ENCODE measurements at regions not wholly inside any gene's neighbourhood (a gene's known extent, or its start where the extent isn't known, plus 50 kb on each side); places are given as distances from the start of the nearest gene placed in this dataset.

- no peak for FAIRE-seq
Observed at GRCh38 chrX:40156470-40157227, 58.9 kb upstream of the BCOR start.

- no peak for FAIRE-seq
Observed at GRCh38 chrX:40155589-40156469, 58.1 kb upstream of the BCOR start.

GRCh38 chrX:40154853-40155588, 57.3 kb upstream of the BCOR start:
- no peak for FAIRE-seq

GRCh38 chrX:40154250-40154852, 56.6 kb upstream of the BCOR start:
- no peak for FAIRE-seq

DNA sequence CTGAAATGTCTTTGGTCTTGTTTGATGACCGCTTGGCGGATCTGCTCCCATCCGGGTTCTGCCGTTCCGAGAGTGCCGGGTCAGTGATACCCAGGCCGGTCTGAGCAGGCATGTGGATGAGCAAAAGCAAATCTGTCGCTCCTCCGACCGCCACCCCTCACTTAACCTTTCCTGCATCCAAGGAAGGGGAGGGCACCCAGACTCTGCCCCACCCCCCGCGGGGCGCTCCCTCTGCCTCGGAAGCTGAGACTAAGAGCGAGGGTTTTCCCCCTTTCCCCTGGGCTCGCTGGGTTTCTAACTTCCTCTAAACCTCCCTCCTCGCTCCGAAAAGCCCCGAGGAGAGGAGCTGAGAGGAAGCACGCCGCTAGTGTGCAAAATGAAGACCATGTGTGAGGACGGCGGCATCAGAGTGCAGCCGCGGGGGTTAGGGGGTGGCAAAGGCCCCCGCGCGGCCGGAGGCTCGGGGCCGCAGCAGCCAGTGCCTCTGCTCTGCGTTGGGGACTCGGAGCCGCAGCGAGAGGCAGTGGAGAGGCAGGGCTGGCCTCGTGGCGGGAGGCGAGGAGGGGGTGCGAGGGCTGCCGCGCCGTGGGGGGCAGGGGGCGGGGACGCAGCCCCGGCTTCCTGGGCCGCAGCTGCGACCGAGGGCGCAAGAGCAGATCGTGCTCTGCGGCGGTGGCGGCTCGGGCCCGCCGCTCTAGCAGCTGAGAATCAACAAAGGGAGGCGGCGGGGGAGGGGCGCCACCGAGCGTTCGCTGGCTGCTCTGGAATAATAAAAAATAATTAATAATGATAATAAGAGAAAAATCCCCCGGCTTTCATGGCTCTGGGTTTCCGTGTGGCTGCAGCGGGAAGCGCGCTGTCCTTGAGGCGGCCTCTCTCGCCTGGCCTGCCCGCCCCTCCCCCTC, 55.8 kb upstream of the BCOR start:
- no peak for FAIRE-seq

GRCh38 chrX:40152741-40153344, 55.1 kb upstream of the BCOR start:
- FAIRE-seq, result no peak

- no peak for FAIRE-seq
Observed at GRCh38 chrX:40152173-40152711, 54.5 kb upstream of the BCOR start.

DNA sequence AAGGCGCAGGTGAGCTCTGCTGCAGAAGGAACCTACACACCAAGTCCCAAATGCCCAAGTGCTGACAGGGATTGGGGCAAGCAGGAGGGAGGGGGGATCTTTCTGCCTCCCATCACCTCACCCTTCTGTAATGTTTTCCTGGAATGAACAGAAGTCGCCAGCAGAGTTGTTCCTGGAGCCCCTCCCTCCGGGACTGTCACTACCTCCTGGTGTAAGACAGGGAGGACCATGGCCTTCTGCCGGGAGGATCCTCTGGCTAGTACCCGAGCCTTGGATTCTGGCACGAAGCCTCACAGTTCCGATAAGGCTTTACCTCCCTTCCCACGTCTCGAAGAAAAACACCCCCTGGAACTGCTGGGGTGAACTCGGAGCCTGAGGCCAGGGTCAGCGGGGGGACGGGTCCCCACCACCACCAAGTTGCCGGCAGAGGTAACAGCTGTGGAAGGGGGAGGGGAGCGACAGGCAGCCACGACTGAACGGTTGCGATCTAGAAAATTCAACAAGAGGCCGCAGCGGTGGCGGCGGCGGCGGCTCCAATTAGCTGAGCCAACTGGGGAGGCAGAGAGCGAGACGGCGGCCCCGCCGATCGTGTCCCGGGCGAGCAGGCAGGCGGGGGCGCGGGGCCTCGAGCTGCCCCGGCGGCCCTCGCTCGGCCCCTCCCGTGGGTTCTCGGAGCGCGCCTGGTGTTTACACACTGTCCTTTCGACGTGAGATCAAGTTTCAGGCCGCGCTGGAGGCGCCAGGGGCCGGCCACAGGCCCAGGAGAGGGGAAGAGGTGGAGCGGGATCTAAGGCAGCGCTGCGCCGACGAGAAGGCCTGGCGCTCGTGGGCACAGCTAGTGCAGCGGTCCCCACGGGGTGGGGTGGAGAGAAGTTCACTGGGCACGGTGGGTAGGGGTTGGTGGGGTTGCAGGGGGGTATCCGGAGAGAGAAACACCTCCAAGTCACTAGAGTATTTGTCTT, 53.7 kb upstream of the BCOR start:
- FAIRE-seq, result no peak

DNA sequence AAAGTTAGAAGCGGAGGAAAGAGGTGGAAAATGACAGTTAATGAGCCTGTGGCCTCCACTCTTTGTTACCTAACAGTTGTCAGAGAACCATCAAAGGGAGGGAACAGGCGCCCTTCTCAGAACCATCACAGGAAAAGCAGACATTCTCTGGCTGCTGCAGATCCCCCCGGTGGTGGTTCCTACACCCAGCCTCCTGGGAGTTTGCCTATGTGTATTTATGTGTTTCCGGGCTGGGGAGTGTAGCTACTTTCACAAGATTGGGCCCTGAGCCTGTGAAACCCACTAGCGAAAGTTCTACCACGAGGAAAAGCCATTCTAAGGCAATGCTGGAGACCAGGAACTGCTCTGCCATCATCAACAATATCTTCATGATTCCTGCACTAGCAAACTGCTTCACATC, 52.7 kb upstream of the BCOR start:
- FAIRE-seq, result no peak

- FAIRE-seq, result no peak
Observed at GRCh38 chrX:40149286-40150175, 51.8 kb upstream of the BCOR start.

GRCh38 chrX:40148385-40149285, 50.9 kb upstream of the BCOR start:
- no peak for FAIRE-seq

- no peak for FAIRE-seq
Observed at GRCh38 chrX:40147971-40148370, 50.2 kb upstream of the BCOR start.

Measured in islet of Langerhans (tissue), 1 donor.